Esophagus muscularis mucosa (tissue), 2 donors: ENCODE measurements at regions not wholly inside any gene's neighbourhood (a gene's known extent, or its start where the extent isn't known, plus 50 kb on each side); places are given as distances from the start of the nearest gene placed in this dataset.

Source experiments
- POLR2A ChIP-seq: fragments of 450-650 bp; IDR thresholded peaks from one replicate; pipeline ENCODE4 v1.6.1; 2017; ENCODE audit warnings: antibody characterized with exemption, moderate library complexity, mild to moderate bottlenecking, low read depth
- POLR2AphosphoS5 ChIP-seq, 2 donors: sonication (generic); formaldehyde crosslinking; IDR thresholded peaks; one replicate each; pipeline ENCODE4 v1.6.1; 2017; ENCODE audit warnings: antibody characterized with exemption in 2 of 2

- TF ChIP-seq POLR2A = no peak
- no peak for TF ChIP-seq POLR2AphosphoS5 (IDR thresholded peaks at IDR 0.05)
These were observed 756.0 kb upstream of the RBFOX1 start for GRCh38 chr16:6576606-6577005.
